ENCODE measurements at regions not wholly inside any gene's neighbourhood (a gene's known extent, or its start where the extent isn't known, plus 50 kb on each side); places are given as distances from the start of the nearest gene placed in this dataset.

GRCh38 chr5:7105358-7105757 lies 290.6 kb upstream of the ADCY2 start:
- TF ChIP-seq, protein P1, sequence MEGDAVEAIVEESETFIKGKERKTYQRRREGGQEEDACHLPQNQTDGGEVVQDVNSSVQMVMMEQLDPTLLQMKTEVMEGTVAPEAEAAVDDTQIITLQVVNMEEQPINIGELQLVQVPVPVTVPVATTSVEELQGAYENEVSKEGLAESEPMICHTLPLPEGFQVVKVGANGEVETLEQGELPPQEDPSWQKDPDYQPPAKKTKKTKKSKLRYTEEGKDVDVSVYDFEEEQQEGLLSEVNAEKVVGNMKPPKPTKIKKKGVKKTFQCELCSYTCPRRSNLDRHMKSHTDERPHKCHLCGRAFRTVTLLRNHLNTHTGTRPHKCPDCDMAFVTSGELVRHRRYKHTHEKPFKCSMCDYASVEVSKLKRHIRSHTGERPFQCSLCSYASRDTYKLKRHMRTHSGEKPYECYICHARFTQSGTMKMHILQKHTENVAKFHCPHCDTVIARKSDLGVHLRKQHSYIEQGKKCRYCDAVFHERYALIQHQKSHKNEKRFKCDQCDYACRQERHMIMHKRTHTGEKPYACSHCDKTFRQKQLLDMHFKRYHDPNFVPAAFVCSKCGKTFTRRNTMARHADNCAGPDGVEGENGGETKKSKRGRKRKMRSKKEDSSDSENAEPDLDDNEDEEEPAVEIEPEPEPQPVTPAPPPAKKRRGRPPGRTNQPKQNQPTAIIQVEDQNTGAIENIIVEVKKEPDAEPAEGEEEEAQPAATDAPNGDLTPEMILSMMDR (conservative IDR thresholded peaks at IDR 0.05), result no peak
- Mint-ChIP-seq H3K27ac (no peak overlapping the region), H3K36me3 (no peaks in the 10 kb centered on the region), H3K4me1 (ENCODE audit: unreplicated experiment) (no peaks in the 10 kb centered on the region), H3K4me3 (no peak overlapping the region), H3K27me3 (peaks cover 18% of the 10 kb centered on the region), H3K9me3 (no peaks in the 10 kb centered on the region)
- no peak for DNase-seq (ENCODE audit: extremely low spot score, unreplicated experiment)

GRCh38 chr5:7117961-7118360 lies 278.0 kb upstream of the ADCY2 start:
- TF ChIP-seq, protein P1 (conservative IDR thresholded peaks at IDR 0.05), result no peak
- Mint-ChIP-seq H3K4me3 (no peak overlapping the region), H3K36me3 (no peaks in the 10 kb centered on the region), H3K27ac (no peak overlapping the region), H3K27me3 (peaks cover 3% of the 10 kb centered on the region), H3K4me1 (ENCODE audit: unreplicated experiment) (no peaks in the 10 kb centered on the region), H3K9me3 (no peaks in the 10 kb centered on the region)
- DNase-seq (ENCODE audit: extremely low spot score, unreplicated experiment), result no peak

GRCh38 chr5:7131680-7132079 lies 264.3 kb upstream of the ADCY2 start:
- TF ChIP-seq, protein P1 (conservative IDR thresholded peaks at IDR 0.05), result no peak
- Mint-ChIP-seq H3K27me3 (no peaks in the 10 kb centered on the region), H3K27ac (no peak overlapping the region), H3K4me3 (no peak overlapping the region), H3K9me3 (no peaks in the 10 kb centered on the region), H3K36me3 (no peaks in the 10 kb centered on the region), H3K4me1 (ENCODE audit: unreplicated experiment) (no peaks in the 10 kb centered on the region)
- no peak for DNase-seq (ENCODE audit: extremely low spot score, unreplicated experiment)

GRCh38 chr5:7146886-7147285 lies 249.1 kb upstream of the ADCY2 start:
- H3K36me3 Mint-ChIP-seq, result no peaks in the 10 kb centered on the region
- no peak for DNase-seq (ENCODE audit: extremely low spot score, unreplicated experiment)
- peak overlapping the region; percentile 77 for H3K4me3 Mint-ChIP-seq
- H3K27ac Mint-ChIP-seq, result peak overlapping the region; percentile 97
- H3K27me3 Mint-ChIP-seq, result no peaks in the 10 kb centered on the region
- peaks cover 8% of the 10 kb centered on the region for H3K4me1 Mint-ChIP-seq (ENCODE audit: unreplicated experiment)
- H3K9me3 Mint-ChIP-seq, result peaks cover 11% of the 10 kb centered on the region
- TF ChIP-seq, protein P1 (conservative IDR thresholded peaks at IDR 0.05), result no peak

DNA sequence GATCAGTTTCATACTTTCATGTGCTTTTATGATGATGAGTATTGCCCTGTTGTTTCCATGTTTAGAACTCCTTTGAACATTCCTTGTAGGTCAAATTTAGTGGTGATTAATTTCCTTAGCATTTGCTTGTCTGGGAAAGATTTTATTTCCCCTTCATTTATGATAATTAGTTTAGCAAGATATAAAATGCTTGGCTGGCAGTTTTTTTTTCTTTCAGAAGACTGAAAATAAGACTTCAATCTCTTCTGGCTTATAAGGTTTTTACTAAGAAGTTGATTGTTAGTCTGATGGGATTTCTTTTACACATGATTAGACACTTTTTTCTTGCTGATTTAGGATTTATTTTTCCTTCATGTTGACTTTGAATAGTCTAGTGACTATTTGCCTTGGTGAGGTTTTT lies 238.9 kb upstream of the ADCY2 start:
- H3K27me3 Mint-ChIP-seq, result no peaks in the 10 kb centered on the region
- peaks cover 16% of the 10 kb centered on the region for H3K9me3 Mint-ChIP-seq
- TF ChIP-seq, protein P1 (conservative IDR thresholded peaks at IDR 0.05), result no peak
- H3K4me1 Mint-ChIP-seq (ENCODE audit: unreplicated experiment), result no peaks in the 10 kb centered on the region
- DNase-seq (ENCODE audit: extremely low spot score, unreplicated experiment), result no peak
- H3K27ac Mint-ChIP-seq, result no peak overlapping the region
- no peaks in the 10 kb centered on the region for H3K36me3 Mint-ChIP-seq
- no peak overlapping the region for H3K4me3 Mint-ChIP-seq

All from type B pancreatic cell (in vitro differentiated cells).